ENCODE measurements at regions not wholly inside any gene's neighbourhood (a gene's known extent, or its start where the extent isn't known, plus 50 kb on each side); places are given as distances from the start of the nearest gene placed in this dataset.

DNA sequence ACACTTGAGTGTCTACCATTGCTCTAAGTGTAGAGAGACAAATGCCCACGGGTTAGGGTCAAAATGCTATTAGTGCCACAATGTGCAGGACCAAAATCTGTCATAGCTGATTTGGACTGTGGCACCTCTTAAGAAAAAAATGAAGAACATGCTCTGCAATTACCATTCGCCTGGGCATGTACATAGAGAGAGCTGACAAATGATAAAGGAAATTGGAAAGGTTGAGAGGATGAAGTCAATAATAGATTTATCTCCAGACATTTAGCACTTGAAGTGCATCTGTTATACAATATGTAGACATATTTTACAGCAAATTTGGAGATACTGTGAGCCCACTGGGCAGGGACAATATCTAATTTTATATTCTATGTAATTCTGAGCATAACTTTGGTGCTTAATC is 804.4 kb downstream of the SATB2 start:
- Histone ChIP-seq H3K9me3 (ENCODE audit: control insufficient read depth, insufficient read depth, low read depth, low read length) (no peaks in the 10 kb centered on the region), H3K4me3 (ENCODE audit: low read depth, low read length) (no peak overlapping the region), H3K36me3 (ENCODE audit: control insufficient read depth in 2 of 2, insufficient read depth in 1 of 2, low read length in 2 of 2) (no peaks in the 10 kb centered on the region), H3K27ac (ENCODE audit: extremely low read depth, low read depth, low read length) (no peak overlapping the region), H3K4me1 (ENCODE audit: control insufficient read depth, insufficient read depth, low read length) (no peaks in the 10 kb centered on the region)
- CTCF ChIA-PET: interaction anchor here (1.4 kb wide), 1 partner anchor 832 kb away, joined by 4 read pairs; no protein-coding TSS in a partner anchor
- POLR2A ChIA-PET: no interaction called here
- TF ChIP-seq ZNF692 (tag by site-specific recombination; IDR thresholded peaks at IDR 0.05) (no peak), ZSCAN23 (tag by site-specific recombination; IDR thresholded peaks at IDR 0.05) (no peak), ZNF324 (tag by site-specific recombination; IDR thresholded peaks at IDR 0.05) (no peak), ZFP69B (tag by site-specific recombination; IDR thresholded peaks at IDR 0.05) (no peak), ZNF580 (tag by site-specific recombination; IDR thresholded peaks at IDR 0.05) (no peak), ZIC2 (tag by site-specific recombination; IDR thresholded peaks at IDR 0.05) (no peak), ZNF571 (tag by site-specific recombination; IDR thresholded peaks at IDR 0.05) (no peak), ZNF112 (tag by site-specific recombination; IDR thresholded peaks at IDR 0.05) (no peak), ZNF529 (tag by site-specific recombination; IDR thresholded peaks at IDR 0.05; ENCODE audit: insufficient replicate concordance) (no peak), ZNF211 (tag by site-specific recombination; IDR thresholded peaks at IDR 0.05; ENCODE audit: low read depth) (no peak), ZNF664 (tag by site-specific recombination; IDR thresholded peaks at IDR 0.05) (no peak), HIC1 (tag by site-specific recombination; IDR thresholded peaks at IDR 0.05) (no peak), ZNF791 (tag by site-specific recombination; IDR thresholded peaks at IDR 0.05) (no peak), ZNF76 (tag by site-specific recombination; IDR thresholded peaks at IDR 0.05; ENCODE audit: borderline replicate concordance, low read depth) (no peak), ZXDB (tag by site-specific recombination; IDR thresholded peaks at IDR 0.05) (no peak)
- TF ChIP-seq, protein P1, sequence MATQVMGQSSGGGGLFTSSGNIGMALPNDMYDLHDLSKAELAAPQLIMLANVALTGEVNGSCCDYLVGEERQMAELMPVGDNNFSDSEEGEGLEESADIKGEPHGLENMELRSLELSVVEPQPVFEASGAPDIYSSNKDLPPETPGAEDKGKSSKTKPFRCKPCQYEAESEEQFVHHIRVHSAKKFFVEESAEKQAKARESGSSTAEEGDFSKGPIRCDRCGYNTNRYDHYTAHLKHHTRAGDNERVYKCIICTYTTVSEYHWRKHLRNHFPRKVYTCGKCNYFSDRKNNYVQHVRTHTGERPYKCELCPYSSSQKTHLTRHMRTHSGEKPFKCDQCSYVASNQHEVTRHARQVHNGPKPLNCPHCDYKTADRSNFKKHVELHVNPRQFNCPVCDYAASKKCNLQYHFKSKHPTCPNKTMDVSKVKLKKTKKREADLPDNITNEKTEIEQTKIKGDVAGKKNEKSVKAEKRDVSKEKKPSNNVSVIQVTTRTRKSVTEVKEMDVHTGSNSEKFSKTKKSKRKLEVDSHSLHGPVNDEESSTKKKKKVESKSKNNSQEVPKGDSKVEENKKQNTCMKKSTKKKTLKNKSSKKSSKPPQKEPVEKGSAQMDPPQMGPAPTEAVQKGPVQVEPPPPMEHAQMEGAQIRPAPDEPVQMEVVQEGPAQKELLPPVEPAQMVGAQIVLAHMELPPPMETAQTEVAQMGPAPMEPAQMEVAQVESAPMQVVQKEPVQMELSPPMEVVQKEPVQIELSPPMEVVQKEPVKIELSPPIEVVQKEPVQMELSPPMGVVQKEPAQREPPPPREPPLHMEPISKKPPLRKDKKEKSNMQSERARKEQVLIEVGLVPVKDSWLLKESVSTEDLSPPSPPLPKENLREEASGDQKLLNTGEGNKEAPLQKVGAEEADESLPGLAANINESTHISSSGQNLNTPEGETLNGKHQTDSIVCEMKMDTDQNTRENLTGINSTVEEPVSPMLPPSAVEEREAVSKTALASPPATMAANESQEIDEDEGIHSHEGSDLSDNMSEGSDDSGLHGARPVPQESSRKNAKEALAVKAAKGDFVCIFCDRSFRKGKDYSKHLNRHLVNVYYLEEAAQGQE (tag by site-specific recombination; IDR thresholded peaks at IDR 0.05): no peak
- TF ChIP-seq, protein P2, sequence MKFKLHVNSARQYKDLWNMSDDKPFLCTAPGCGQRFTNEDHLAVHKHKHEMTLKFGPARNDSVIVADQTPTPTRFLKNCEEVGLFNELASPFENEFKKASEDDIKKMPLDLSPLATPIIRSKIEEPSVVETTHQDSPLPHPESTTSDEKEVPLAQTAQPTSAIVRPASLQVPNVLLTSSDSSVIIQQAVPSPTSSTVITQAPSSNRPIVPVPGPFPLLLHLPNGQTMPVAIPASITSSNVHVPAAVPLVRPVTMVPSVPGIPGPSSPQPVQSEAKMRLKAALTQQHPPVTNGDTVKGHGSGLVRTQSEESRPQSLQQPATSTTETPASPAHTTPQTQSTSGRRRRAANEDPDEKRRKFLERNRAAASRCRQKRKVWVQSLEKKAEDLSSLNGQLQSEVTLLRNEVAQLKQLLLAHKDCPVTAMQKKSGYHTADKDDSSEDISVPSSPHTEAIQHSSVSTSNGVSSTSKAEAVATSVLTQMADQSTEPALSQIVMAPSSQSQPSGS (tag by site-specific recombination; IDR thresholded peaks at IDR 0.05; ENCODE audit: low read depth): no peak

DNA sequence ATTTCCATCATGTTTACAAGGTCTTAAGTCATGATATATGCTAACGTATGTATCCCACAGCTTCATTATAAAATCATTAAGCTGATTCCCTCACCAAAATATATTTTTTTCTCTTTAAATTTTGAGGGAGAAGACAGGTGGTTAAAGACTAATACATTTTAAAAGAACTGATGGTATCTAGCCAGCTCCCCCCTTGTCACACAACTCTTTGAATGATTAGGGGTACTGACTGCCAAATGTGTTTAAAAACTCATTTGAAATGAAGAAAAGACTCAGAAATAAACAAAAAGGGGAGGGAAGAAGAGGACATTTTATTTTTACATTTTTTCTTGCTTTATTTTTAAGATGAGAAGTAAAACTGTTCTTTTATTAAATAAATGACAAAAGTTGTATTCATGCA is 805.3 kb downstream of the SATB2 start:
- Histone ChIP-seq H3K36me3 (ENCODE audit: control insufficient read depth in 2 of 2, insufficient read depth in 1 of 2, low read length in 2 of 2) (no peaks in the 10 kb centered on the region), H3K4me1 (ENCODE audit: control insufficient read depth, insufficient read depth, low read length) (no peaks in the 10 kb centered on the region), H3K9me3 (ENCODE audit: control insufficient read depth, insufficient read depth, low read depth, low read length) (no peaks in the 10 kb centered on the region), H3K4me3 (ENCODE audit: low read depth, low read length) (no peak overlapping the region), H3K27ac (ENCODE audit: extremely low read depth, low read depth, low read length) (no peak overlapping the region)
- POLR2A ChIA-PET: no interaction called here
- no peak for TF ChIP-seq ZBTB1 (tag by site-specific recombination; IDR thresholded peaks at IDR 0.05)
- TF ChIP-seq ZNF221 (tag by site-specific recombination; IDR thresholded peaks at IDR 0.05; ENCODE audit: borderline replicate concordance): no peak
- CTCF ChIA-PET: interaction anchor here (0.6 kb wide), 1 partner anchor 45 kb away, joined by 3 read pairs; no protein-coding TSS in a partner anchor
